Mesendoderm (in vitro differentiated cells): ENCODE measurements at regions not wholly inside any gene's neighbourhood (a gene's known extent, or its start where the extent isn't known, plus 50 kb on each side); places are given as distances from the start of the nearest gene placed in this dataset.

Experiments
- DNase-seq: peaks from one replicate; pipeline ENCODE4 v3.0.0; 2013
- H2AK5ac ChIP-seq: 2 replicates; pipeline ENCODE4 v1.6.1; 2013; ENCODE audit warnings: low read length, inconsistent platforms
- H2BK120ac ChIP-seq: 2 replicates; pipeline ENCODE4 v1.6.1; 2013; ENCODE audit warnings: low read depth, mild to moderate bottlenecking, low read length, moderate library complexity, mixed read lengths
- H2BK15ac ChIP-seq: replicated peaks from 2 replicates; pipeline ENCODE4 v1.6.1; 2013; ENCODE audit warnings: low read depth, mild to moderate bottlenecking, moderate library complexity
- H2BK5ac ChIP-seq: 2 replicates; pipeline ENCODE4 v1.6.1; 2013; ENCODE audit warnings: low read length, inconsistent platforms
- H3K18ac ChIP-seq: 2 replicates; pipeline ENCODE4 v1.6.1; 2013; ENCODE audit warnings: mild to moderate bottlenecking, low read length, mixed read lengths
- H3K23ac ChIP-seq: one replicate; pipeline ENCODE4 v1.6.1; 2013; ENCODE audit warnings: low read length
- H3K27ac ChIP-seq: 2 replicates; pipeline ENCODE4 v1.5.1; 2013; ENCODE audit warnings: low read depth, mild to moderate bottlenecking, inconsistent platforms, low read length, moderate library complexity
- H3K27me3 ChIP-seq: 2 replicates; pipeline ENCODE4 v1.6.1; 2013; ENCODE audit warnings: low read length, control low read depth, mild to moderate bottlenecking, inconsistent platforms; ENCODE audit not compliant: insufficient read depth, poor library complexity
- H3K36me3 ChIP-seq: 2 replicates; pipeline ENCODE4 v1.6.1; 2013; ENCODE audit warnings: low read length, inconsistent platforms; ENCODE audit not compliant: control insufficient read depth, insufficient read depth
- H3K4ac ChIP-seq: one replicate; pipeline ENCODE4 v1.6.1; 2013; ENCODE audit warnings: low read depth, mild to moderate bottlenecking, low read length, moderate library complexity
- H3K4me1 ChIP-seq: 2 replicates; pipeline ENCODE4 v1.6.1; 2013; ENCODE audit warnings: low read depth, low read length, inconsistent platforms; ENCODE audit not compliant: control insufficient read depth
- H3K4me2 ChIP-seq: 2 replicates; pipeline ENCODE4 v1.6.1; 2013; ENCODE audit warnings: low read length
- H3K4me3 ChIP-seq: 2 replicates; pipeline ENCODE4 v1.5.1; 2013; ENCODE audit warnings: mild to moderate bottlenecking, low read length
- H3K56ac ChIP-seq: one replicate; pipeline ENCODE4 v1.6.1; 2013; ENCODE audit warnings: low read length
- H3K79me1 ChIP-seq: 2 replicates; pipeline ENCODE4 v1.6.1; 2013; ENCODE audit warnings: low read length, inconsistent platforms
- H3K79me2 ChIP-seq: 2 replicates; pipeline ENCODE4 v1.6.1; 2013; ENCODE audit warnings: mild to moderate bottlenecking, low read length; ENCODE audit not compliant: control insufficient read depth, insufficient read depth
- H3K9ac ChIP-seq: 2 replicates; pipeline ENCODE4 v1.6.1; 2013; ENCODE audit warnings: low read length, inconsistent platforms
- H4K5ac ChIP-seq: one replicate; pipeline ENCODE4 v1.6.1; 2013; ENCODE audit warnings: low read length
- H4K8ac ChIP-seq: one replicate; pipeline ENCODE4 v1.6.1; 2013; ENCODE audit warnings: low read depth, mild to moderate bottlenecking, control low read depth, low read length, moderate library complexity
- WGBS: extraction: QIAGEN DNeasy Blood & Tissue Kit; methylation state at CpG from one replicate; pipeline ENCODE4 v1.1.7; 2013; ENCODE audit warnings: low lambda C conversion rate, missing lambda C conversion rate; ENCODE audit not compliant: insufficient coverage; ENCODE audit errors: extremely low coverage; 5-methylcytosine and 5-hydroxymethylcytosine counted together

DNA sequence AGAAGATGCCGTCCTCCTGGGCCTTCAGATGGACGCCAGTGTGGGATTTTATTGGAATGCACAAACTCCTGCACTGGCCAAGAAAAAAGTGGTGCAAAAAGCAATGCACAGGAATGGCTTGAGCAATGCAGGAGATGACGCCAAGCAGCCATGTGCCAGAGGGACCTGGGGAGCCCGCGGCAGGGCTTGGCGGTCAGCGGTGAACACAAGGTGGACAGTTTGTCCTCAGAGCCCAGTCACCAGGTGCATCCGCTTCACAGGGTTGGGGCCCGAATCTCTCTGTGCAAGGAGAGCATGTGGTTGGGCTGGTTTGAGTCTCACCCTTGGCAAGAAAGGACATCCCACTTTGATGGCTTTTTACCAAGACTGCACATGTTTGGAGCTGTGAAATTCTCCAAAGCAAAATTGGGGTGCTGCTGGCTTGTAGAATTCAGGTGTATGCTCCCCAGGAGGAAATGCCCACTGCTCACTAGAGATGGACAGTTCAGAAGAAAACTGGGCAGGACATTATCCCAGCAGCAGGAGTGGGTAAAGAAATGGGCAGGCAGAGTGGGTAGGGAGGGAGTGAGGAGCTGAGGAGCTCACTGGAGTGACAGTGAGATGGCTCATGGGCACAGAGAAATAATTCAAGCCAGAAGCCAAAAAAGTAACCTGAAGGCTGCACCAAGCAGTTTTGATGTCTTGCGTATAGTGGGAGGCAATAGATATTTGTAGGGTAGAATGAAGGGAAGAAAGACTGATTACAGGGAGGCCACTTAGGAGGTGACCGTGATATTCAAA is 463.9 kb downstream of the MTRR start:
- H3K36me3 ChIP-seq = no peaks in the 10 kb centered on the region
- no peak overlapping the region for H3K18ac ChIP-seq
- H4K8ac ChIP-seq = no peak overlapping the region
- no peak overlapping the region for H2BK5ac ChIP-seq
- H3K4me3 ChIP-seq = no peak overlapping the region
- no peak overlapping the region for H2BK120ac ChIP-seq
- WGBS = no CpG with 5 or more reads among the region's 11 CpGs
- H3K79me2 ChIP-seq = no peaks in the 10 kb centered on the region
- no peak overlapping the region for H3K4me2 ChIP-seq
- no peaks in the 10 kb centered on the region for H3K27me3 ChIP-seq
- H3K23ac ChIP-seq = no peak overlapping the region
- H2AK5ac ChIP-seq = no peak overlapping the region
- no peak overlapping the region for H3K27ac ChIP-seq
- peaks cover 5% of the 10 kb centered on the region for H3K4me1 ChIP-seq
- no peak for DNase-seq
- no peak overlapping the region for H3K9ac ChIP-seq
- no peak overlapping the region for H3K4ac ChIP-seq
- no peaks in the 10 kb centered on the region for H3K79me1 ChIP-seq
- H3K56ac ChIP-seq = no peak overlapping the region
- H2BK15ac ChIP-seq = no peak overlapping the region
- H4K5ac ChIP-seq = no peak overlapping the region

DNA sequence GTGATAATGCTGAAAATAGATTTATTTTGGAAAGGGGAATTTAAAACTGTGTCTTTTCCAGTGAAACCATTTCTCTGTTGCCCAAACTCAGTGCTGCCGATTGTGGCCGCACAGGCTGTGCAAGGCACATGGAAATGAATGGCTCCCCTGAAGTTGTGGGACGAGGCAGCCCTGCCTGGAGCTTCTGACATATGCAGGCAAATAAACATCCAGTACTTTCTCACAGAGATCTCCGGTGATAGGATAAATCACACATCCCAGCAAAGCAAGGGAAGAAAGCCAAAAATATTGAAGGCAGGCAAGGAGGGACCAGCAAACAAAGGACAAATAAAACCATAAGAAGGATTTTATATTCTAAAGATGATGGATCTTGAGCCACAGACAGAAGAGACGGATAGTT is 464.5 kb downstream of the MTRR start:
- no peak for DNase-seq
- Histone ChIP-seq H3K36me3 (no peaks in the 10 kb centered on the region), H4K8ac (no peak overlapping the region), H3K79me1 (no peaks in the 10 kb centered on the region), H3K18ac (no peak overlapping the region), H3K9ac (no peak overlapping the region), H3K4me3 (no peak overlapping the region), H2AK5ac (no peak overlapping the region), H3K23ac (no peak overlapping the region), H3K27me3 (no peaks in the 10 kb centered on the region), H2BK15ac (no peak overlapping the region), H3K4me1 (no peaks in the 10 kb centered on the region), H2BK5ac (no peak overlapping the region), H2BK120ac (no peak overlapping the region), H3K4ac (no peak overlapping the region), H3K56ac (no peak overlapping the region), H3K27ac (no peak overlapping the region), H4K5ac (no peak overlapping the region), H3K4me2 (no peak overlapping the region), H3K79me2 (no peaks in the 10 kb centered on the region)
- WGBS = no CpG with 5 or more reads among the region's 5 CpGs

DNA sequence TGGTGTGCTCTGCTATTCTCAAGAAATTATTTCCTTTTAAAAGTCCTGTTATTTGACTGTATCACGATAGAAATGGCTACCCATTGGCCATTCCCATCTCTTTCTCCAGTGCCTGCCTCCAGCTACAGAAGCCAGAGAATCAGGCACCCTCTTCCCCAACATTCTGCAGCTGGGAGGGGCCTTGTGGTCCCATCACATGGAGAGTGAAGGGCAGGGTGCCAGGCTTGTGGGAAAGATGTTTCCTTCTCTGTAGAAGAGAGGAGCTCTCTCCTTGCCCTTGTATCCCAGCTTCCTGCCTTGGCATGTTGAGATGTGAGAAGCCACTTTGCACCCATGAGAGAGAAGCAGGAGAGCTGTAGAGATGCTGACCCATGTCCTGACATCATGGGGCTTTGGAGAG is 465.0 kb downstream of the MTRR start:
- Histone ChIP-seq H3K4me1 (peaks cover under 1% of the 10 kb centered on the region), H3K4me3 (no peak overlapping the region), H3K4ac (no peak overlapping the region), H2BK120ac (no peak overlapping the region), H3K9ac (no peak overlapping the region), H2AK5ac (no peak overlapping the region), H3K56ac (no peak overlapping the region), H4K8ac (no peak overlapping the region), H3K18ac (no peak overlapping the region), H2BK5ac (no peak overlapping the region), H3K36me3 (no peaks in the 10 kb centered on the region), H4K5ac (no peak overlapping the region), H3K27me3 (no peaks in the 10 kb centered on the region), H3K23ac (no peak overlapping the region), H3K79me1 (no peaks in the 10 kb centered on the region), H3K79me2 (no peaks in the 10 kb centered on the region), H2BK15ac (no peak overlapping the region), H3K27ac (no peak overlapping the region), H3K4me2 (no peak overlapping the region)
- no CpG with 5 or more reads among the region's 1 CpG for WGBS
- DNase-seq = no peak

DNA sequence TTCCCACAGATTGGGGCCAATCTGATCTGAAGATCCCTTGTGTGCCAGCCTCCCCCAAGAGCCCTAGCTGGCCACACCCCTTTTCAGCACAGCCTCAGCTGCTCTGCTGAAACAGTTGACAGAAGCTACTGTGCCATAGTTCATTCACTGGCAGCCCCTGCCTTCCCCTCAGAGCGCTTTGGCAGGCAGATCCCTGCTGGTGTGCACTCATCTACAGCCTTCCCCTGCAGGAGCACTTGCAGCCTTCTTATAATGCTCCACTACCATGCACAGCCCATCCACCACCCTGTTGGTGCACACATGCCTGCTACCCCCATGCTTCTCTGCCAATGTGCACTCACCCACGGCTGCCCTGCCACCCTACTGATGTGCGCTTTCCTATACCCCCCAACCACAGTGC is 471.3 kb downstream of the MTRR start:
- Histone ChIP-seq H4K8ac (no peak overlapping the region), H3K79me2 (no peaks in the 10 kb centered on the region), H3K27ac (no peak overlapping the region), H4K5ac (no peak overlapping the region), H3K4ac (no peak overlapping the region), H2BK120ac (no peak overlapping the region), H3K18ac (no peak overlapping the region), H3K9ac (no peak overlapping the region), H3K4me3 (no peak overlapping the region), H3K56ac (no peak overlapping the region), H2AK5ac (no peak overlapping the region), H3K4me1 (peaks cover 2% of the 10 kb centered on the region), H3K23ac (no peak overlapping the region), H3K4me2 (no peak overlapping the region), H2BK15ac (no peak overlapping the region), H3K79me1 (no peaks in the 10 kb centered on the region), H3K36me3 (no peaks in the 10 kb centered on the region), H2BK5ac (no peak overlapping the region), H3K27me3 (no peaks in the 10 kb centered on the region)
- DNase-seq = peak; percentile 20
- no CpG with 5 or more reads among the region's 3 CpGs for WGBS

DNA sequence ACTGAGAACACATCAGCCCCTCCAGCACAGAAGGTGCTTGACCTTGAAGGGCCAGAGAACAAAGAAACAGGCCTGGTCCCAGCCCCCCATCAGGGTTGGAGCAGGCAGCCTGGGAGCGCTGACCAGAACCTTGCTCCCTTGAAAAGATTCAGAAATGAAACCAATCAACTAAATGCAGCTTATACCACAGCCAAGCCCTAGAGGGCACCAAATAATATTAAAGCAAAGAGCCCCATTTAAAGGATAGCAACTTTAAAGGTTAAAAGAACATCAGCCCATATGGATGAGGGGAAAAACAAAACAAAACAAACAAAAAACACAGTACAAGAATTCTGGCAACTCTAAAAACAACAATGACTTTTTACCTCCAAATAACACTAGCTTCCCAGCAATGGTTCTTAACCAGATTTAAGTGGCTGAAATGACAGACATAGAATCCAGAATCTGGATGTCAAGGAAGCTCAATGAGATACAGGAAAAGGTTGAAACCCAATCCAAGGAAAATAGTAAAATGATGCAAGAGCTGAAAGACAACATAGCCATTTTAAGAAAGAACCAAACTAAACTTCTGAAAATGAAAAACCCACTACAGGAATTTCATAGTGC is 471.9 kb downstream of the MTRR start:
- H2BK15ac ChIP-seq = no peak overlapping the region
- H2BK120ac ChIP-seq = no peak overlapping the region
- no peak overlapping the region for H3K4me2 ChIP-seq
- no peak overlapping the region for H3K4ac ChIP-seq
- no peaks in the 10 kb centered on the region for H3K36me3 ChIP-seq
- no peaks in the 10 kb centered on the region for H3K79me2 ChIP-seq
- H2BK5ac ChIP-seq = no peak overlapping the region
- H4K5ac ChIP-seq = no peak overlapping the region
- no peak overlapping the region for H3K23ac ChIP-seq
- DNase-seq = peak; percentile 14
- H3K56ac ChIP-seq = no peak overlapping the region
- H4K8ac ChIP-seq = no peak overlapping the region
- peaks cover 2% of the 10 kb centered on the region for H3K4me1 ChIP-seq
- H3K4me3 ChIP-seq = no peak overlapping the region
- no peaks in the 10 kb centered on the region for H3K27me3 ChIP-seq
- no CpG with 5 or more reads among the region's 1 CpG for WGBS
- H3K18ac ChIP-seq = no peak overlapping the region
- H2AK5ac ChIP-seq = no peak overlapping the region
- no peaks in the 10 kb centered on the region for H3K79me1 ChIP-seq
- H3K9ac ChIP-seq = no peak overlapping the region
- H3K27ac ChIP-seq = no peak overlapping the region
